ENCODE measurements at regions not wholly inside any gene's neighbourhood (a gene's known extent, or its start where the extent isn't known, plus 50 kb on each side); places are given as distances from the start of the nearest gene placed in this dataset.
"Not testable (repeated sequence)": the region's sequence is repeated elsewhere in the genome, so short reads cannot be mapped to it uniquely, and the experiment has no call there.

- DNase-seq = no peak
These were observed 458.6 kb upstream of the ATXN8OS start for GRCh38 chr13:69649063-69649392.

- DNase-seq = no peak
These were observed 459.1 kb upstream of the ATXN8OS start for GRCh38 chr13:69648340-69649062.

DNA sequence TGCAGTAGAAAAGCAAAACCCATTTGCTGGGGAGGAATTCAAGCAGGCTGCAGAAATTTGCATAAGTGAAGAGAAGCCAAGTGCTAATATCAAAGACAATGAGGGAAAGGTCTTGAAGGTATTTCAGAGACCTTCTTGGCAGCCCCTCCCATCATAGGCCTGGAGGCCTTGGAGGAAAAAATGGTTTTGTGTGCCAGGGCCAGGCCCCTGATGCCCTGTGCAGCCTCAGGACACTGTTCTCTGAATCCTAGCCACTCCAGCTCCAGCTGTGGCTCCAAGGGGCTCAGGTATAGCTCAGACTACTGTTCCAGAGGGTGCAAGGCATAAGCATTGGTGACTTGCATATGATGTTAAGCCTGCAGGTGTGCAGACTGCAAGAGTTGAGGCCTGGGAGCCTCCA is 463.2 kb upstream of the ATXN8OS start:
- no peak for DNase-seq

- no peak for DNase-seq
These were observed 465.9 kb upstream of the ATXN8OS start for GRCh38 chr13:69641773-69642172.

DNA sequence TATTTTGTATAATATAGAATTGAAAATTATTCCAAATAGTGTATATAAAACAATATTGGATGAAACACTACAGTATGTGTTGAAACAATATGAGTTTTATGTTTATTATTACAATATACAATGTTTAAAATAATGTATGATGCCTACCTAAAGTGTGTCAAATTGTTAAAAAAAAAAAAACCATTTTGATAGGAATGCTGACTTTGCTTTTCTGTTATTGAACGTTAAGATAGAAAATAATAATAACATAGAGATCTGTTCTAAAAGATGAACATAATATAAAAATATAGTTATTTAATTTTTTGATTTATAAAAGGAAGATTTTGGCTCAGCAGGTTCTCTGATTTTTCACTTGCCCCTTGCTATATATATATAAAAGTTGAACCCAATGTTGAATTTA is 474.6 kb upstream of the ATXN8OS start:
- DNase-seq = no peak

GRCh38 chr13:69623973-69624372 is 483.7 kb upstream of the ATXN8OS start:
- DNase-seq = no peak

GRCh38 chr13:69619651-69620050 is 488.0 kb upstream of the ATXN8OS start:
- DNase-seq = no peak

DNA sequence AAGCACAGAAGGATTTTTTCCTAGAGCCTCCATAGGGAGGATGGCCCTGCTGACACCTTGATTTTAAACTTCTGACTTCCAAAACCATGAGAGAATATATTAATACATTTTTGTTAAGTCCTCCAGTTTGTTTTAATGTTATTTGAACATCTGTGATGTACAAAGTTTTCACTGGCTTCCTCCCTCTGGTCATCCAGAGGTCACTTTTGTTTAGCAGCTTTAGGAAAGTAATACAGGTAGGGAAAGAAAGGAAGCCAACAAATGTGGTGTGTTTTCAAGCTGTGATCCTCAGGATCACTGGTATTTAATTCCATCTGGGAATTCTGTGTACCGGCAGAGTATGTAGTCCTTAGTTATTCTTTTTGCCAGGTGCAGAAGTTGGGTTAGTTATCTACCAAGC is 488.8 kb upstream of the ATXN8OS start:
- DNase-seq = no peak

DNA sequence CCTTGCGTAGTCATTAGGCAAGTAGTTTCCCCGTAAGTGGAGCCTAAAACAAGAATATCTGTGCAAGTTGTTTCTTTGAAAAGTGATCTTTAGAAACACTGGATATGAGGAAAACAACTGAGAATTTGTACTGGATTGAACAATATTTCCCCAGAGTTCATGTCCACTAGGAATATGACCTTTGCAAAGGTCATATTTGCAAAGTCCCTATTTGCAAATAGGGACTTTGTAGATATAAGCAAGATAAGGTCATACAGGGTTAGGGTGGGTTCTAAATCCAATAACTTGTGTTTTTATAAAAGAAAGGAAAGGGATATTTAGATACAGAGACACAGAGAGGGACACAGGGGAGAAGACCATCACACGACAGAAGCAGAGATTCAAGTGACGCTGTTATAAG is 489.2 kb upstream of the ATXN8OS start:
- no peak for DNase-seq

GRCh38 chr13:69617587-69617986 is 490.0 kb upstream of the ATXN8OS start:
- DNase-seq = no peak

DNA sequence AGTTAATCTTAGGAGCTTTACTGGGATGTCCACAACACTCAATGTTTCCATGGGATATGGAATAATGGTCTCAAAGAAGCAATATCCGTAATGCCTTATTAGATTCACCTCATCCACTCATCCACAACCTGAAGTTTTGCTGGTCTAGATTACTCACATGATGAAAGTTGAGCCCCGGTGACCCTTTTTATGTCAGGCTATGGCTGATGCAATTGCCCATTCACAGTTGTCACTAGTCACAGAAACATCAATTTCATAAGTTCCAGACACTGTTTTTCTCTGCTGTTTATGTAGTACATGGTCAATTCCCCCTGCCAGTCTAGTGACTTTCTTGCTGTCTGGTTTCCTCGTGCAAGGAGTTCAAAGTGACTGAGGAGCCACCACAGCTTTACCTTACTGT is 491.2 kb upstream of the ATXN8OS start:
- no peak for DNase-seq

DNA sequence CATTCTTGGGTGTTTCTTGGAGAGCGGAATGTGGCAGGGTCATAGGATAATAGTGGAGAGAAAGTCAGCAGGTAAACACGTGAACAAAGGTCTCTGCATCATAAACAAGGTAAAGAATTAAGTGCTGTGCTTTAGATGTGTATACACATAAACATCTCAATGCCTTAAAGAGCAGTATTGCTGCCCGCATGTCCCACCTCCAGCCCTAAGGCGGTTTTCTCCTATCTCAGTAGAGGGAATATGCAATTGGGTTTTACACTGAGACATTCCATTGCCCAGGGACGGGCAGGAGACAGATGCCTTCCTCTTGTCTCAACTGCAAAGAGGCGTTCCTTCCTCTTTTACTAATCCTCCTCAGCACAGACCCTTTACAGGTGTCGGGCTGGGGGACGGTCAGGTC is 492.6 kb upstream of the ATXN8OS start:
- DNase-seq = not testable (repeated sequence)

DNA sequence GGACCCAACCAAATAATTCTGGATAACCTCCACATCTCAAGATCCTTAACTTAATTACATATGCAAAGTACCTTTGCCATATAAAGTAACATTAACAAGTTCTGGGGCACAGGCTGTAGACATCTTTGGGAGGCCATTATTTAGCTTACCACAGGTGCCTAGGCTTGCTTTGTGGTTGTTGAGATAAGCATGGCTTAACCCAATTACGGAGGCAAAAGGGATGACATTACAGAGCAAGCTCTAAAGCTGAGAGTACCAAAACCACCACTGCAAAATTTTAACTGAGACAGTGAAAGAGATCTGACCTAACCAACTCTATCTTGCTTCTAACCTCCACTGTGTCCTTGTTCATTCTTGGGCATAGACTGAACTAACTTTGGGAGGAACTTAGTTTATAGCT is 502.9 kb upstream of the ATXN8OS start:
- no peak for DNase-seq

- no peak for DNase-seq
These were observed 504.3 kb upstream of the ATXN8OS start for GRCh38 chr13:69603144-69603853.

DNA sequence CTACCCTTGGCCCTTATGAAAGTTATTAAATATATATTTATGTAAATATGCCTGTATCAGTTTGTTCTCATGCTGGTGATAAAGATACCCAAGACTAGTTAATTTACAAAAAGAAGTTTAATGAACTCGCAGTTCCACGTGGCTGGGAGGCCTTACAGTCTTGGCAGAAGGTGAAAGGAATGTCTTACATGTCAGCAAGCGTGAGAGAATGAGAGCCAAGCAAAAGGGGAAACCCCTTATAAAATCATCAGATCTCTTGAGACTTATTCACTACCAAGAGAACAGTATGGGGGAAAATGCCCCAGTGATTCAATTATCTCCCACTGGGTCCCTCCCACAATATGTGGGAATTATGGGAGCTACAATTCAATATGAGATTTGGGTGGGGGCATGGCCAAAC is 506.0 kb upstream of the ATXN8OS start:
- DNase-seq = no peak

GRCh38 chr13:69600811-69601210 is 506.8 kb upstream of the ATXN8OS start:
- DNase-seq = no peak

- DNase-seq = no peak
These were observed 510.5 kb upstream of the ATXN8OS start for GRCh38 chr13:69597088-69597487.

DNA sequence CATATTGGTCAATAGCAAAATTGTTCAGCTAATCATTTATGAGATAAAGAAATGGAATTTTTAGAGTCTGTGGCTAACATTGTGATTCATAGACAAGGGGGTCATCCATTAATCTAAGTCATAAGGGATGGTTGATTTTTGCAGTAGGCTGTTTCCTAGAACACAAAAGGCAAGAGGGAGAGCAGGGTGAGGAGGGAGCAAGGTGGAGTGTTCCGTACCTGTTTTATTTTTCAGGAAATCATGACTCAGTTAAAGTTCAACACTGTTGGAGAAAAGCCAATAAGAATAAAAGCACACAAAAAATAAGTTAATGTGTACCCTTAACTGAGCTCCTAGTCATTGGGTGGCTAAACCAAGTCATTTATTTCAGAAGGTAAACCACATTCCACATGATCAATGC is 512.4 kb upstream of the ATXN8OS start:
- no peak for DNase-seq

- no peak for DNase-seq
These were observed 516.2 kb upstream of the ATXN8OS start for GRCh38 chr13:69591437-69591836.

DNA sequence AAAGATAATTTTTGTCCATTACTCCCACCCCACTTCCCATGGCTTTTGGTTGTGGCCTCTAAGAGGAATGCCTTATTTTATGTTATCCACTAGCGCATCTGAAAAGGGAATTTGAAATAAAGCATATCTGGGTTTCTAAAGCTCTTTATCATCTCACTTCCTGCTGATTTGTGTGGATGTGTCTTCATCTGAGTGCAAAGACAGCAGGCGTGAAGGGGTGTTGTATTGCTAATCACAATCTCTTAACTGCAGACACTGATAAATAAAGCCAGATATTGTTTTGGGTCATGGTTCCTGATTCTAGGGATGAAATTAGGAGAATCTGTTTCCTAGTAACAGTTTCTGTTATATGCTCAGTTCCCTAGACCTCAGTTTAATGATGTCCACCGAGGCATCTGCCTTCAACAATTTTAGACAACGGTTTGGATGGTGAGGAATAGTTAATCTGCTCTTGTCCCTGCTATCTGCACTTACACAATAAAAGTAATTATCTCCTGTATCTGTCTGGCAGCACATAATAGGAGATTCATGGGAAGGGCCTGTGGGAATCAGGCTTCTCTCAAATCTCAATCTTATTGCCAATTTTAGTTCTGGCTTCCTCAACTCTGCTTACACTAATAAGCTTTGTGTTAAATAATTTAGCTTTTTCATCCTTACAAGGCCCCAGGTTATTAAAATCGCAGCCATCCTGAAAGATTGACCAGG is 517.9 kb upstream of the ATXN8OS start:
- DNase-seq = no peak

DNA sequence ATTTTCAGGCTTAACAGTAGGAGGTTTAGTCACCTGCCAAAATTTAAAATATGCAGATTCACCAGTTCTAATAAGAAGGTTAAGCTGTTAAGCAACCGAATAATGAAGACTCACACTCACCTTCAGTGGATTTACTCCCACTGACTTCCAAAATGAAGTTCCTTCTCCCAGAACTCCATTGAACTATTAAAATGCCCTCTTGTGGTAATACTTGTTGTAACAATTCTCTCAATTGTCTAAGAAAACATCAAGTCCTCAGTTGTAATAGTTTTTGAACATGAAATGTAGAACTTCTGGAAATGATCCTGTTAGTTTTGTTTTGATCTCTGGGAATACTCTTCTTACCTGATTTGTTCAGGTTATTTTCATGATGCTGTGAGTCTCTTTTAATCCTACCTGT is 522.0 kb upstream of the ATXN8OS start:
- no peak for DNase-seq

- no peak for DNase-seq
These were observed 527.4 kb upstream of the ATXN8OS start for GRCh38 chr13:69580255-69580654.

DNA sequence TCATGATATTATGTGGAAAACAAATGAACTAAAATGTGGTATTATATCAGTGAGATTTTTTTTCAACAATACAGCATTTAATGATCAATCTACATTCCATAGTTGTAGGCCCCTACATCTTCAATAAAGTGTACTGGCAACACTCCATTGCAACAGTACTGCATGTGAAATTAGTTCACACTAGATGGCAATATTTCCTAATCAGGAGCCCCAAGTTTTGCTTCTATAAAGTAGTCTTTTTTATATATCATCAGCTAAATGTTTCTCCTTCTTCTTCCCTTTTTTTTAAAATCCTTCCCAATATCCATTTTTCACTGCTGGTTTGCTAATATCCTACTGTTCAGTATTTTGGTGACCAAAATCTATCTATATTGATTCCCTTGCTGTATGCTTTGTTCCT is 528.3 kb upstream of the ATXN8OS start:
- DNase-seq = no peak

DNA sequence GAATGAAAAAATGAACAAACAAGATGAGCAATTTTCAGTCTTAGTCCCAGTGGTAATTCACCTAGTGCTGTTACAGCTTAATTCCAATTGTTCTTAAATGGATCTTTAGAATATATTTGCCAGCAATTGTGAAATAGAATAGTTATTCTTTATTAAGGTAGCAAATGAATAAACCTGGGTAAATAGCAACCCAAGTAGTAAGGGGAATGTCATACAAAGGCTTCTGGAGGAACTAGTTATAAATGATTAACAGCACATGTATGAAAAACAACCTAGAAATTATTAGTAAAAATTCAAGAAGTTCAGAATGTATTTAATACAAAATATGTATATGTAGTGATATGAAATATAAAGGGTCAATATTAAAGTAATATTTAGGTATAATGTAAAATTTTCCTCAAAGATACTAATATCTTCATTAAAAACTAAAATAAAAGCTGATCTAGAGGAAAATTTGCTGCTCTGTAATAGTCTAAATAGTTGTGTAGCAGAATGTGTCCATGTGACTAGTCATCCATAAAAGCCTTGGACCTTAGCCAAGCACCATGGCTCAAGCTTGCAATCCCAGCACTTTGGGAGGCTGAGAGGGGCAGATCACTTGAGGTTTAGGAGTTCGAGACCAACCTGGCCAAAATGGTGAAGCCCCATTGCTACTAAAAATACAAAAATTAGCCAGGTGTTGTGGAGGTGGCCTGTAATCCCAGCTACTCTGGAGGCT is 535.9 kb upstream of the ATXN8OS start:
- no peak for DNase-seq
